DND-41 (cell line): ENCODE measurements at regions not wholly inside any gene's neighbourhood (a gene's known extent, or its start where the extent isn't known, plus 50 kb on each side); places are given as distances from the start of the nearest gene placed in this dataset.

Experiments used
- CTCF ChIP-seq: IDR thresholded peaks from 2 replicates; pipeline ENCODE4 v1.5.1; 2012; ENCODE audit warnings: borderline replicate concordance, low read length, moderate library complexity, mild to moderate bottlenecking; ENCODE audit not compliant: poor library complexity, severe bottlenecking; ENCODE audit errors: extremely low read depth
- EZH2 ChIP-seq: IDR thresholded peaks from 3 replicates; pipeline ENCODE4 v1.6.1; 2012; ENCODE audit warnings: borderline replicate concordance, low read depth, mild to moderate bottlenecking, moderate library complexity, low read length, inconsistent platforms; ENCODE audit not compliant: severe bottlenecking

- TF ChIP-seq CTCF (no peak), EZH2 (no peak)
Measured at GRCh38 chr10:120097766-120098165, 205.2 kb downstream of the SEC23IP start.
